ENCODE measurements at regions not wholly inside any gene's neighbourhood (a gene's known extent, or its start where the extent isn't known, plus 50 kb on each side); places are given as distances from the start of the nearest gene placed in this dataset.

DNA sequence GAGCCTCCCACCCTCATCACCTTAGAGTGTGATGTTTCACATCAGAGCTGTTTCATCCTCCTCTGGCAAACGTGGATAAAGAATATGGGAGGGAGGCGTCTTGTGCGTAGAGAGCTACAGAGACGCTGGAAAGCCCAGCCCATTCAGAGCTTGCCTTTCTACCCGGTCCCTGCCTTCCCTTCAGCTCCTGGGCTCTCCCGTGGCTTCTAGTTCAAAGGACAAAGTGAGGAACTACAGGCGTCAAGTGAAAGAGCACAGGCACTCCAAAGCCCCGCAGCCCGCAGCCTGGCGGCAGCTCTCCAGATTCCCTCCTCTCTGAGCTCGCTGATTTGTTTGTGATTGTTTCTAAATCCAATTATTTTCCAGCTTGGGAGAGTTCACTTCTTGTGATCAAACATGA lies 197.1 kb upstream of the IGF1R start (continued):
- TF ChIP-seq, protein P1, sequence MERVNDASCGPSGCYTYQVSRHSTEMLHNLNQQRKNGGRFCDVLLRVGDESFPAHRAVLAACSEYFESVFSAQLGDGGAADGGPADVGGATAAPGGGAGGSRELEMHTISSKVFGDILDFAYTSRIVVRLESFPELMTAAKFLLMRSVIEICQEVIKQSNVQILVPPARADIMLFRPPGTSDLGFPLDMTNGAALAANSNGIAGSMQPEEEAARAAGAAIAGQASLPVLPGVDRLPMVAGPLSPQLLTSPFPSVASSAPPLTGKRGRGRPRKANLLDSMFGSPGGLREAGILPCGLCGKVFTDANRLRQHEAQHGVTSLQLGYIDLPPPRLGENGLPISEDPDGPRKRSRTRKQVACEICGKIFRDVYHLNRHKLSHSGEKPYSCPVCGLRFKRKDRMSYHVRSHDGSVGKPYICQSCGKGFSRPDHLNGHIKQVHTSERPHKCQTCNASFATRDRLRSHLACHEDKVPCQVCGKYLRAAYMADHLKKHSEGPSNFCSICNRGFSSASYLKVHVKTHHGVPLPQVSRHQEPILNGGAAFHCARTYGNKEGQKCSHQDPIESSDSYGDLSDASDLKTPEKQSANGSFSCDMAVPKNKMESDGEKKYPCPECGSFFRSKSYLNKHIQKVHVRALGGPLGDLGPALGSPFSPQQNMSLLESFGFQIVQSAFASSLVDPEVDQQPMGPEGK (CRISPR knock-in tag; IDR thresholded peaks at IDR 0.05; ENCODE audit: borderline replicate concordance): no peak
- no peak for TF ChIP-seq ZNF70 (CRISPR knock-in tag; IDR thresholded peaks at IDR 0.05)
- no peak for TF ChIP-seq ZNF8 (CRISPR knock-in tag; IDR thresholded peaks at IDR 0.05)
- no peak for TF ChIP-seq ARNTL (CRISPR knock-in tag; IDR thresholded peaks at IDR 0.05; ENCODE audit: borderline replicate concordance, low read depth)
- TF ChIP-seq, protein P2, sequence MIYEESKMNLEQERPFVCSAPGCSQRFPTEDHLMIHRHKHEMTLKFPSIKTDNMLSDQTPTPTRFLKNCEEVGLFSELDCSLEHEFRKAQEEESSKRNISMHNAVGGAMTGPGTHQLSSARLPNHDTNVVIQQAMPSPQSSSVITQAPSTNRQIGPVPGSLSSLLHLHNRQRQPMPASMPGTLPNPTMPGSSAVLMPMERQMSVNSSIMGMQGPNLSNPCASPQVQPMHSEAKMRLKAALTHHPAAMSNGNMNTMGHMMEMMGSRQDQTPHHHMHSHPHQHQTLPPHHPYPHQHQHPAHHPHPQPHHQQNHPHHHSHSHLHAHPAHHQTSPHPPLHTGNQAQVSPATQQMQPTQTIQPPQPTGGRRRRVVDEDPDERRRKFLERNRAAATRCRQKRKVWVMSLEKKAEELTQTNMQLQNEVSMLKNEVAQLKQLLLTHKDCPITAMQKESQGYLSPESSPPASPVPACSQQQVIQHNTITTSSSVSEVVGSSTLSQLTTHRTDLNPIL (CRISPR knock-in tag; IDR thresholded peaks at IDR 0.05; ENCODE audit: low read depth): no peak
- no peak for TF ChIP-seq CSDC2 (CRISPR knock-in tag; IDR thresholded peaks at IDR 0.05)
- TF ChIP-seq TOX (CRISPR knock-in tag; IDR thresholded peaks at IDR 0.05; ENCODE audit: borderline replicate concordance): no peak

DNA sequence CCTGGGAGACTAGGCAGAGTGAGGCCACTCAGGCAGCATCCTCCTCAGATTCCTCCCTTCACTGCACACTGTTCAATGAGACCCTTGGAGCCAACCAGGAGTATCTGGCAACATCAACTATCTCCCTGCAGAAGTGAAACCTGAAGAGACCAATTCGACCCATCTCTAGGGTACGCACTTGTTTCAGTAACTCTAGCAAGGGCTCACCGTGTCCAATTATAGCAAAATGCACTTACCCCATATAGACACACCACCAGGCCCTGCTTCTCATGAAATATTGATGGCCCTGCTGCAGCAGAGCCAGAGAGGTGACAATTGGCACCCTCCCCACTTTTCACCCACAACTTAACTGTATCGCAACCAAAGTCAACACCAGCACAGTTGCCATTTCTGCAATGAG lies 196.1 kb upstream of the IGF1R start:
- TF ChIP-seq, protein P3, sequence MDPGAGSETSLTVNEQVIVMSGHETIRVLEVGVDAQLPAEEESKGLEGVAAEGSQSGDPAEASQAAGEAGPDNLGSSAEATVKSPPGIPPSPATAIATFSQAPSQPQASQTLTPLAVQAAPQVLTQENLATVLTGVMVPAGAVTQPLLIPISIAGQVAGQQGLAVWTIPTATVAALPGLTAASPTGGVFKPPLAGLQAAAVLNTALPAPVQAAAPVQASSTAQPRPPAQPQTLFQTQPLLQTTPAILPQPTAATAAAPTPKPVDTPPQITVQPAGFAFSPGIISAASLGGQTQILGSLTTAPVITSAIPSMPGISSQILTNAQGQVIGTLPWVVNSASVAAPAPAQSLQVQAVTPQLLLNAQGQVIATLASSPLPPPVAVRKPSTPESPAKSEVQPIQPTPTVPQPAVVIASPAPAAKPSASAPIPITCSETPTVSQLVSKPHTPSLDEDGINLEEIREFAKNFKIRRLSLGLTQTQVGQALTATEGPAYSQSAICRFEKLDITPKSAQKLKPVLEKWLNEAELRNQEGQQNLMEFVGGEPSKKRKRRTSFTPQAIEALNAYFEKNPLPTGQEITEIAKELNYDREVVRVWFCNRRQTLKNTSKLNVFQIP (CRISPR knock-in tag; IDR thresholded peaks at IDR 0.05; ENCODE audit: borderline replicate concordance, low read depth): no peak
- TF ChIP-seq, protein P1 (CRISPR knock-in tag; IDR thresholded peaks at IDR 0.05; ENCODE audit: borderline replicate concordance): no peak
- TF ChIP-seq ISL1 (CRISPR knock-in tag; IDR thresholded peaks at IDR 0.05) (no peak), ZFP30 (CRISPR knock-in tag; IDR thresholded peaks at IDR 0.05) (no peak), ESRRG (CRISPR knock-in tag; IDR thresholded peaks at IDR 0.05) (no peak), BACH2 (CRISPR knock-in tag; IDR thresholded peaks at IDR 0.05; ENCODE audit: borderline replicate concordance) (no peak), TOX (CRISPR knock-in tag; IDR thresholded peaks at IDR 0.05; ENCODE audit: borderline replicate concordance) (no peak), ZC3H10 (CRISPR knock-in tag; IDR thresholded peaks at IDR 0.05) (no peak), SNAI2 (CRISPR knock-in tag; IDR thresholded peaks at IDR 0.05) (no peak), TCF4 (CRISPR knock-in tag; IDR thresholded peaks at IDR 0.05; ENCODE audit: borderline replicate concordance) (no peak), CSDC2 (CRISPR knock-in tag; IDR thresholded peaks at IDR 0.05) (no peak), ZNF70 (CRISPR knock-in tag; IDR thresholded peaks at IDR 0.05) (no peak)
- TF ChIP-seq, protein P4, sequence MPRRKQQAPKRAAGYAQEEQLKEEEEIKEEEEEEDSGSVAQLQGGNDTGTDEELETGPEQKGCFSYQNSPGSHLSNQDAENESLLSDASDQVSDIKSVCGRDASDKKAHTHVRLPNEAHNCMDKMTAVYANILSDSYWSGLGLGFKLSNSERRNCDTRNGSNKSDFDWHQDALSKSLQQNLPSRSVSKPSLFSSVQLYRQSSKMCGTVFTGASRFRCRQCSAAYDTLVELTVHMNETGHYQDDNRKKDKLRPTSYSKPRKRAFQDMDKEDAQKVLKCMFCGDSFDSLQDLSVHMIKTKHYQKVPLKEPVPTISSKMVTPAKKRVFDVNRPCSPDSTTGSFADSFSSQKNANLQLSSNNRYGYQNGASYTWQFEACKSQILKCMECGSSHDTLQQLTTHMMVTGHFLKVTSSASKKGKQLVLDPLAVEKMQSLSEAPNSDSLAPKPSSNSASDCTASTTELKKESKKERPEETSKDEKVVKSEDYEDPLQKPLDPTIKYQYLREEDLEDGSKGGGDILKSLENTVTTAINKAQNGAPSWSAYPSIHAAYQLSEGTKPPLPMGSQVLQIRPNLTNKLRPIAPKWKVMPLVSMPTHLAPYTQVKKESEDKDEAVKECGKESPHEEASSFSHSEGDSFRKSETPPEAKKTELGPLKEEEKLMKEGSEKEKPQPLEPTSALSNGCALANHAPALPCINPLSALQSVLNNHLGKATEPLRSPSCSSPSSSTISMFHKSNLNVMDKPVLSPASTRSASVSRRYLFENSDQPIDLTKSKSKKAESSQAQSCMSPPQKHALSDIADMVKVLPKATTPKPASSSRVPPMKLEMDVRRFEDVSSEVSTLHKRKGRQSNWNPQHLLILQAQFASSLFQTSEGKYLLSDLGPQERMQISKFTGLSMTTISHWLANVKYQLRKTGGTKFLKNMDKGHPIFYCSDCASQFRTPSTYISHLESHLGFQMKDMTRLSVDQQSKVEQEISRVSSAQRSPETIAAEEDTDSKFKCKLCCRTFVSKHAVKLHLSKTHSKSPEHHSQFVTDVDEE (CRISPR knock-in tag; IDR thresholded peaks at IDR 0.05): no peak
- TF ChIP-seq, protein P5, sequence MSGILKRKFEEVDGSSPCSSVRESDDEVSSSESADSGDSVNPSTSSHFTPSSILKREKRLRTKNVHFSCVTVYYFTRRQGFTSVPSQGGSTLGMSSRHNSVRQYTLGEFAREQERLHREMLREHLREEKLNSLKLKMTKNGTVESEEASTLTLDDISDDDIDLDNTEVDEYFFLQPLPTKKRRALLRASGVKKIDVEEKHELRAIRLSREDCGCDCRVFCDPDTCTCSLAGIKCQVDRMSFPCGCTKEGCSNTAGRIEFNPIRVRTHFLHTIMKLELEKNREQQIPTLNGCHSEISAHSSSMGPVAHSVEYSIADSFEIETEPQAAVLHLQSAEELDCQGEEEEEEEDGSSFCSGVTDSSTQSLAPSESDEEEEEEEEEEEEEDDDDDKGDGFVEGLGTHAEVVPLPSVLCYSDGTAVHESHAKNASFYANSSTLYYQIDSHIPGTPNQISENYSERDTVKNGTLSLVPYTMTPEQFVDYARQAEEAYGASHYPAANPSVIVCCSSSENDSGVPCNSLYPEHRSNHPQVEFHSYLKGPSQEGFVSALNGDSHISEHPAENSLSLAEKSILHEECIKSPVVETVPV (CRISPR knock-in tag; IDR thresholded peaks at IDR 0.05): no peak
- no peak for ATAC-seq

DNA sequence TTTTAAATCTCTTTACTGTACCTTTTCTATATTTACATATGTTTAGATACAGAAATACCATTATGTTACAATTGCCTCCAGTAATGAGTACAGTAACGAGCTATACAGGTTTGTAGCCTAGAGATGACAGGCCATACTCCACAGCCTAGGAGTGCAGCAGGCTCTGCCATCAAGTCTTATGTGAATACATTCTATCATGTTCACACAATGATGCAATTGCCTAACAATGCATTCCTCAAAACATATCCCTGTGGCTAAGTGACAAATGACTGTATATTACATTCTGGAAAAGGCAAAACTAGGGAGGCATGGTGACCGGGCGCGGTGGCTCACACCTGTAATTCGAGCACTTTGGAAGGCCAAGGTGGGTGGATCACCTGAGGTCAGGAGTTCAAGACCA lies 192.4 kb upstream of the IGF1R start:
- ATAC-seq: no peak
- TF ChIP-seq ZFP30 (CRISPR knock-in tag; IDR thresholded peaks at IDR 0.05) (no peak), PPARA (CRISPR knock-in tag; IDR thresholded peaks at IDR 0.05; ENCODE audit: borderline replicate concordance) (no peak), TOX (CRISPR knock-in tag; IDR thresholded peaks at IDR 0.05; ENCODE audit: borderline replicate concordance) (no peak), BACH2 (CRISPR knock-in tag; IDR thresholded peaks at IDR 0.05; ENCODE audit: borderline replicate concordance) (no peak), ZNF70 (CRISPR knock-in tag; IDR thresholded peaks at IDR 0.05) (no peak), RARB (CRISPR knock-in tag; IDR thresholded peaks at IDR 0.05) (no peak), SNAI2 (CRISPR knock-in tag; IDR thresholded peaks at IDR 0.05) (no peak), CSDC2 (CRISPR knock-in tag; IDR thresholded peaks at IDR 0.05) (no peak)
- TF ChIP-seq, protein P2 (CRISPR knock-in tag; IDR thresholded peaks at IDR 0.05; ENCODE audit: low read depth): no peak
- TF ChIP-seq, protein P1 (CRISPR knock-in tag; IDR thresholded peaks at IDR 0.05; ENCODE audit: borderline replicate concordance): no peak
